Activated naive CD4-positive, alpha-beta T cell treated with anti-CD3 and anti-CD28 coated beads, Interleukin-2, amount 50 U/mL, for 24 hours (primary cell): ENCODE measurements at regions not wholly inside any gene's neighbourhood (a gene's known extent, or its start where the extent isn't known, plus 50 kb on each side); places are given as distances from the start of the nearest gene placed in this dataset.
"Not testable (repeated sequence)": the region's sequence is repeated elsewhere in the genome, so short reads cannot be mapped to it uniquely, and the experiment has no call there.

ENCODE experiments used
- H3K27ac Mint-ChIP-seq: one replicate; pipeline ENCODE4 v1.8.0; 2021; ENCODE audit warnings: mild to moderate bottlenecking, mixed read lengths
- H3K27me3 Mint-ChIP-seq: one replicate; pipeline ENCODE4 v1.8.0; 2021; ENCODE audit warnings: mixed read lengths
- H3K36me3 Mint-ChIP-seq: one replicate; pipeline ENCODE4 v1.8.0; 2021; ENCODE audit warnings: mixed read lengths
- H3K4me1 Mint-ChIP-seq: one replicate; pipeline ENCODE4 v1.8.0; 2021; ENCODE audit warnings: mixed read lengths
- H3K4me3 Mint-ChIP-seq: one replicate; pipeline ENCODE4 v1.8.0; 2021; ENCODE audit warnings: mild to moderate bottlenecking, mixed read lengths
- H3K9me3 Mint-ChIP-seq: one replicate; pipeline ENCODE4 v1.8.0; 2021; ENCODE audit warnings: mixed read lengths

DNA sequence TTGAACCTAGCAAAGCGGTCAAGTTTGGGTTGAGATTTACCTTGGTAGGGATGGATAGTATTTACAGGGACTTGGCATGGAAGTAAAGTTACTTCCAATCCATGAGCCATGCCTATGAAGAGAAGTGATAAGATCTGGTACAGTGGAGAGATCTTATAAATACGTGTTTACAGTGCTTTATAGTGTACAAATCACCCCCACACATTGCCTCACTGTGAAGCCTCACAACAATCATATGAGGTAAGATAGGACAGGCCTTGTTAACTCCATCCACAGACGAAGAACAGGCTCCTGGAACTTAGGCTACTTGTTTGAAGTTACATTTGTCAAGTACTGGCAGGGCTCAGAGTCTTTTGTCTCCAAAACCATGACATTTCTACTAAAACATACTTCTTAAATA, 159.8 kb downstream of the PLPPR4 start:
- H3K9me3 Mint-ChIP-seq, result no peaks in the 10 kb centered on the region
- no peaks in the 10 kb centered on the region for H3K27me3 Mint-ChIP-seq
- no peak overlapping the region for H3K4me3 Mint-ChIP-seq
- H3K27ac Mint-ChIP-seq, result no peak overlapping the region
- no peaks in the 10 kb centered on the region for H3K36me3 Mint-ChIP-seq
- H3K4me1 Mint-ChIP-seq, result no peaks in the 10 kb centered on the region

DNA sequence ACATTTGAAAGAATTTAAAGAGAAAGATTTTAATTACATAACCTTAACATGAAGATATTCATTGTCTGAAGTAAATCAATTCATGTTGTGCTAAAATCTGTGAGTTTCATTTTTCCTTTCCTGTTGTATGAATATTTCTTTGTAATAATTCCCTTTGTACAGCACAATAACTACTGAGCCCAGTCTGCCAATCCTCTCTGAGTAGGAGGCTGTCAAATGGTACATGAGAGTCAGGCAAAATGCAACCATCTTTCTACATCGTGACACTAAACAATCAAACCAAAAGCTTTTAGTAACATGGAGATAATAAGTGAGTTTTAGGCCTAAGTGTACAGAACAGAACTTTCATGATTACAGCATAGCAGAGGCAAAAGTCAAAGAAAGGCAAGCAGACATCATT, 165.5 kb downstream of the PLPPR4 start:
- Mint-ChIP-seq H3K4me3 (no peak overlapping the region), H3K4me1 (no peaks in the 10 kb centered on the region), H3K36me3 (no peaks in the 10 kb centered on the region), H3K27me3 (peaks cover 1% of the 10 kb centered on the region), H3K27ac (no peak overlapping the region), H3K9me3 (no peaks in the 10 kb centered on the region)

DNA sequence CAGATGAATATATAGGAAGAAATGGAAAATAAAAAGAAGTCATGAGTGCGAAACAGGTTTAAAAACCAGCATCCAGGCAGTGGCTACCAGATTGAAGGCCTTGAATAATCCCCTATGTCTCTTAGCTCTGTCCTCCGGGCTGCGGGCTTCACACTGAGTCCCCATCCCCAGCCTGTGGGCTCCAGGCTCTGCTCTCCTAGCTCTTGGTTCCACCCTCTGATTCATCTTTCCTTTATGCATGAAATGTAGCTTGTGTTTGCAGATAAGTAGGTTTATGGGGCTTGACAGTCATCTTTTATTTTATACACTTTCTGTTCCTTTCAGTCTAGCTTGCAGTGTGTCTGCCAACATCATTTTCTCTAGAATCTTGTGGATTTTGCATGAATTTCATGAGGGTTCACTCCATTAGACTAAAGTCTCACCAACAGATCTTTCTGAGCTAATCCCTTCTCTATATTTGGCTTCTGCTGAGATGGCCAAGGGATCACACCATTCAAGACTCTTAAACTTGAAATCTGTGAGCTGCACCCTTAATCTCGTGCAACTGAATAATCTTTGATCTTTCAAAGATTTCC, 174.5 kb downstream of the PLPPR4 start:
- H3K36me3 Mint-ChIP-seq, result no peaks in the 10 kb centered on the region
- no peaks in the 10 kb centered on the region for H3K27me3 Mint-ChIP-seq
- no peaks in the 10 kb centered on the region for H3K9me3 Mint-ChIP-seq
- no peak overlapping the region for H3K27ac Mint-ChIP-seq
- H3K4me3 Mint-ChIP-seq, result no peak overlapping the region
- peaks cover 7% of the 10 kb centered on the region for H3K4me1 Mint-ChIP-seq

DNA sequence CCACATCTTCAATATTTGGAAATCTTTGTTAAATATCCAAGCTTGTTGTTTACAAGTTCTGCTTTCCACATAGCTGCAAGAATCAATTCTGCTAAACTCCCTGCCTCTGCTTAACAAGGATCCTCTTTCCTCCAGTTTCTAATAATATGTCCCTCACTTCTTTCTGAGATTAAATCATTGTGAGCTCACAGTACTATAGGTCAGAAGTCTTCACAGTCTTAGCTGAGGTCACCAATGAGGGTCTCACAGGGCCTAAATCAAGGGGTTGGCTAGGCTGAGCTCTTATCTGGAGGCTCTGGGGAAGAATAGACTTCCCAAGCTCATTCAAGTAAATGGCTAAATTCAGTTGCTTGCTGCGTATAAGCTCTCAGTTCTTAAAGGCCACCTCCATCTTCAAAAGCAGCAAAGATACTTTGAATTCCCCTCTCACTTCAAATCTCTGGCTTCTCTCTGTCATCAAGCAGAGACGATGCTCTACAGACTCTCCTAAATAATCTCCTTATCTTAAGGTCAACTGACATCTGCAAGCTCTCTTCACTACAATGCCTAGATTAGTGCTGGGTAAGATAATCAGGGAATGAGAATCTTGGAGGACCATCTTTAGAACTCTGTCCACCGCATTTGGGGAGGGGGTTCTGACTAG, 175.3 kb downstream of the PLPPR4 start:
- Mint-ChIP-seq H3K27me3 (no peaks in the 10 kb centered on the region), H3K4me1 (peaks cover 7% of the 10 kb centered on the region), H3K9me3 (no peaks in the 10 kb centered on the region), H3K36me3 (no peaks in the 10 kb centered on the region), H3K27ac (no peak overlapping the region), H3K4me3 (no peak overlapping the region)

DNA sequence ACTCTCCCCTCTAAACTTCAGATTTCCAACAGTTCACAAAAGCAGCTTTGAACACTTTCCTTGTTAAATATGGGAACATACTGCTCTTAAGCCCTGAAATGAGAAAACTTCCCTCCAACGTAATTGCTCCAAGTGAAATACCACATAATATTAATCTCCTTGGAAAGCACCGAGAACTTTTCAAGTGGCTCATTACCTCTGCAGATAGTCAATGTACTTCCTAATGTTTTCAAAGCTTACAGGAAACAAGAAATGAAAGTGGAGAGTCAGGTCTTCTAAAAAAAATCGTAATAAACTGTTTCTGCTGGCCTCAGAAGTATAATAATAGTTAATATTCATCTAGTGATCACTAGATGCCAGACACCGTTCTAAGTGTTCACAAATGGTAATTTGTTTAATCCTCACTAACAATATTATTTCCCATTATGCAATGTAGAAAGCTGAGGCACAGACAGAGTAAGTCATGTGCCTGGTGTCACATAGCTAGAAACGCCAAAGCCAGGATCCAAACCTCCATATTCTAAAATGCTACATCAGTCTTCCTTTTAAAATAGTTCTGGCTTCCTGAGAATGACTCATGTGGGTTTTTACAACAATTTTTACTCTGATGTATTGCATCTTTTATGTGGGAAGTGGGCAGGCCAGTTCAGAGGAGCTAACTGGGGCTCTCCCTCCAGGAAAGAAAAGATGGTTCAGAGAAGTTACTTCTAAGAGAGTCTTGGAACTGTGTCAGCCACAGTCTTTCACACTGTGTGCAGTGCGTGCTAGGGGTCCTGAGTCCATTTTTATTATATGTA, 177.2 kb downstream of the PLPPR4 start:
- H3K9me3 Mint-ChIP-seq, result no peaks in the 10 kb centered on the region
- H3K27me3 Mint-ChIP-seq, result no peaks in the 10 kb centered on the region
- no peak overlapping the region for H3K27ac Mint-ChIP-seq
- no peaks in the 10 kb centered on the region for H3K36me3 Mint-ChIP-seq
- no peak overlapping the region for H3K4me3 Mint-ChIP-seq
- peaks cover 7% of the 10 kb centered on the region for H3K4me1 Mint-ChIP-seq

DNA sequence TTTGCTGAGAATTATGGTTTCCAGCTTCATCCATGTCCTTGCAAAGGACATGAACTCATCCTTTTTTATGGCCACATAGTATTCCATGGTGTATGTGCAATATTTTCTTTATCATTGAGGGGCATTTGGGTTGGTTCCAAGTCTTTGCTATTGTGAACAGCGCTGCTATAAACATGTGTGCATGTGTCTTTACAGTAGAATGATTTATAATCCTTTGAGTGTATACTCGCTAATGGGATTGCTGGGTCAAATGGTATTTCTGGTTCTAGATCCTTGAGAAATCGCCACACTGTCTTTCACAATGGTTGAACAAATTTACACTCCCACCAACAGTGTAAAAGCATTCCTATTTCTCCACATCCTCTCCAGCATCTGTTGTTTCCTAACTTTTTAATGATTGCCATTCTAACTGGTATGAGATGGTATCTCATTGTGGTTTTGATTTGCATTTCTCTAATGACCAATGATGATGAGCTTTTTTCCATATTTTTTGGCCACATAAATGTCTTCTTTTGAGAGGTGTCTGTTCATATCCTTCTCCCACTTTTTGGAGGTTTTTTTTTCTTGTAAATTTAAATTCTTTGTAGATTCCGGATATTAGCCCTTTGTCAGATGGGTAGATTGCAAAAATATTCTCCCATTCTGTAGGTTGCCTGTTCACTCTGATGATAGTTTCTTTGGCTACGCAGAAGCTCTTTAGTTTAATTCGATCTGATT, 180.1 kb downstream of the PLPPR4 start:
- not testable (repeated sequence) for H3K4me1 Mint-ChIP-seq, H3K36me3 Mint-ChIP-seq, H3K27me3 Mint-ChIP-seq, H3K9me3 Mint-ChIP-seq, H3K4me3 Mint-ChIP-seq, H3K27ac Mint-ChIP-seq

DNA sequence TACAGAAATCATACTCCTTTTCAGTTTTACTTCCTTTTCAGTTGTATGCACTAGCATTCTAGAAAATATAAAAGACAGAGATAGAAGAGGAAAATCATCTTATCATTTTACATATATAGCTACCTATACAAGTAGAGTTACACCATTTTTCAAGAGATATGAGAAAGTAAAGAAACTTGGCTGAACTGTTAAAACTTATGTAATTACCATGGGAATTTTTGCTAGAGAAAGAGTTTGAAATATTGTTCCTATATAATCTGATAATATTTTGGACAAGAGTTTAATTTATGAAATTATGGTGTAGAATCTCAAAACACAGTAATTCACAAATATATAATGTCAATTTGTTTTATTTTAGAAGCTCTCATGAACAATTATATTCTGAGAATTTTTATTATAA, 180.8 kb downstream of the PLPPR4 start:
- no peak overlapping the region for H3K27ac Mint-ChIP-seq
- no peaks in the 10 kb centered on the region for H3K36me3 Mint-ChIP-seq
- H3K4me3 Mint-ChIP-seq, result no peak overlapping the region
- H3K9me3 Mint-ChIP-seq, result peaks cover 6% of the 10 kb centered on the region
- H3K27me3 Mint-ChIP-seq, result no peaks in the 10 kb centered on the region
- H3K4me1 Mint-ChIP-seq, result peaks cover 7% of the 10 kb centered on the region

DNA sequence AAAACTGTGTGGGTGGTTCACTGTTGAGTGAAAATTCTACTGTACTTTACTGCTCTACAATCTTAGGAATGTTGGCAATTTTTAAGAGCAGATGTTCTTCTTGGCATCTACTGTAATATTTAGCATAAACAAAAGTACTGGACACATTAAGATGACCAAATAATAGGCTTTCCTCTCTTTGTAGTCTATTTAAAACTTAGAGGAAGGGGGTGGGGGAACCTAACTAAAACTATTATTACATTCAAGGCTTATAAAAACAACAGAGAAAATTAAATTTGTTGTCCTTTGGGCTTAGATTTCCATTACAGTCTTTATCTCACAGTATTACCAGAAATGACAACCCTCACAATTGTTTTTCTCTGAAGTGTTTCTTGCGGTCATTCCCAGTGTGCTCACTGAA, 181.2 kb downstream of the PLPPR4 start:
- Mint-ChIP-seq H3K36me3 (no peaks in the 10 kb centered on the region), H3K4me1 (peaks cover 7% of the 10 kb centered on the region), H3K27ac (no peak overlapping the region), H3K27me3 (no peaks in the 10 kb centered on the region), H3K4me3 (no peak overlapping the region), H3K9me3 (peaks cover 6% of the 10 kb centered on the region)

DNA sequence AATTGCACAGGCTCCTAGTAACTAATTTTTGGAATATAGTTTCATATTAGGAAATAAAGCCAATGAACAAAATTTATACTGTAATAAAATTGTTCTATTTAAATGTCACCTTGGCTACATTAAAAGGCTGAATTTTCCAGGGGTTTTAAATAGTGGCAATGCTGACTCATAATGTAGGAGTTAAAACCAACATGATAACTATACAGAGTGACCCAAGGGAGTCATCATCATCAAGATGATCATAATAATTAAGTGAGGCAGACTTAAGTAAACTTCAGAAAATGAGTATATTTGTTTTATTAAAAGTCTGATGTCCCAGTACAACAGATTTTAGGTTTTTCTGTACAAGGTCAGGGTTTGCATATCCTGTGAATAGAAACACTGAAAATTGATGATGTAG, 183.4 kb downstream of the PLPPR4 start:
- H3K27ac Mint-ChIP-seq, result no peak overlapping the region
- no peaks in the 10 kb centered on the region for H3K36me3 Mint-ChIP-seq
- no peak overlapping the region for H3K4me3 Mint-ChIP-seq
- peaks cover 6% of the 10 kb centered on the region for H3K9me3 Mint-ChIP-seq
- peaks cover 1% of the 10 kb centered on the region for H3K27me3 Mint-ChIP-seq
- no peaks in the 10 kb centered on the region for H3K4me1 Mint-ChIP-seq

DNA sequence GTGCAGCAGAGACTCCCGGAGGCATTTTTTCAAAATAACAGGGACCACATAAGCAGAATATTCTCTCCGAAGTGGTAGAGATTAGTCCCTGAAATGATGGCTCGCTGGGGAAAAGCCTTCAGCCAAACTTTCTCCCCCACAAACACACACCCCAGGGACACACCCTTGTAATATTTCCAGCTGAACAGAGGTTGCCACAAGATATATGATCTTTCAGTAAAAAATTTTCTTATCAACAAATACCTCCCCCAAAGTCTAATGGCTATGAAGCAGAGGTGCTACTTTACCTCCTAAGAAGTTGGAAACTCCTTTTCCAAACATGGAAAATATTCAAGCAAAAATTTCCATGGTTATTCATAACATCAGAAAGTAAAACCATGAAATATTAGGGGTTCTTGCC, 190.2 kb upstream of the PALMD start:
- Mint-ChIP-seq H3K4me3 (no peak overlapping the region), H3K27me3 (peaks cover 6% of the 10 kb centered on the region), H3K4me1 (no peaks in the 10 kb centered on the region), H3K9me3 (no peaks in the 10 kb centered on the region), H3K27ac (peak overlapping the region; percentile 55), H3K36me3 (no peaks in the 10 kb centered on the region)

DNA sequence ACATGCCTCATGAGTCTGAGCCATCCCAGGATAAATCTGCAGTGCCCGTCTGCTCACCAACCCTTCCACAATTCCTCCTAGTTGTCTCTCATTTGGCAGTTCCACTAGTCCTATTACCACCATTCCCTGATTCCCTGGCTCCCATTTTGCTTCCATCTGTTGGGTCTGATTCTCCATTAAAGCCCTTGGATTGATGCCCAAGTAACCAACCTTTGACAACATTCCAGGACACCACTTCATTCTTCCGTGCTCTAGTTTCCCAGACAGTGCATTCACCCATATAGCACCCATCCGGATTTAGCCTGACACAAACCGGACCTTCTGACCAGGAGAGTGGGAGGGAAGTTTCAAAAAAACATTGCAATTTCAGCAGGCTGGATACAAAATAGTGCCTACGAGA, 189.4 kb upstream of the PALMD start:
- Mint-ChIP-seq H3K27ac (no peak overlapping the region), H3K4me3 (no peak overlapping the region), H3K27me3 (peaks cover 6% of the 10 kb centered on the region), H3K4me1 (no peaks in the 10 kb centered on the region), H3K9me3 (no peaks in the 10 kb centered on the region), H3K36me3 (no peaks in the 10 kb centered on the region)

DNA sequence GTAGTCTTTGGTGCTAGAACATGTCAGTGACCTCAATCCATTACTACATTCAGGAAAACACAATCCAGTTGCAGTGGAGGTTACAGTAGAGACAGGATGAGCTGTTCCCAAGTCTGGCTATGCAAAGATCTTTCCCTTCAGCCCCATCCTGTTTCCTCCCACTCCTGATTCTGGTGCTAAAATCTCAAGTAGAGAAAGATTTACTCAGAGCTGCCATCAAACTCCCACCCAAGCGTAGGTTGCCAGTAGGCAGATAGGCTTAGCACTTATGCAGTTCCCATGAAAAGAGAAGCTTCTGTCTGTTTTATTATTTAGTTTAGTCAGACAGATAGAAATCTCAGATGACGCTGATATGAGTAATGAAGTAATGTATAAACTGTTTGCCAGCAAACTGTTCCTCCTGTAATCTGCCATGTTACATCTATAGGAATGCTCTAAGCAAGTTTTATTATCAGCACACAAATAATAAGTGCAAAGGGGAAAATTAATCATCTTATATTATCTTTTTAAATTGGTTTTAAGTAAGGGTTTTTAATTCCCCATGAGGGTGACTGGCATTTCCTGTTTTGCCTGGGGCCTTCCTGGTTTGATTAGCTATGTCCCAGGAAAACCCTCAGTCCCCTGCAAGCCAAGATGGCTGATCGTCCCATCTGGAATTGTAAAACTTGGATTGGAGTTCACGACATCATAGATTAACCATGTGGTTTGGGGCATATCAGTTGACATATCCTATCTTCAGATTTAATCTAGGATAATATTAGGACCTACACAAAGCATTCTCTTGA, 188.3 kb upstream of the PALMD start:
- H3K36me3 Mint-ChIP-seq, result no peaks in the 10 kb centered on the region
- no peak overlapping the region for H3K4me3 Mint-ChIP-seq
- H3K4me1 Mint-ChIP-seq, result no peaks in the 10 kb centered on the region
- H3K27ac Mint-ChIP-seq, result no peak overlapping the region
- peaks cover 6% of the 10 kb centered on the region for H3K27me3 Mint-ChIP-seq
- H3K9me3 Mint-ChIP-seq, result no peaks in the 10 kb centered on the region

DNA sequence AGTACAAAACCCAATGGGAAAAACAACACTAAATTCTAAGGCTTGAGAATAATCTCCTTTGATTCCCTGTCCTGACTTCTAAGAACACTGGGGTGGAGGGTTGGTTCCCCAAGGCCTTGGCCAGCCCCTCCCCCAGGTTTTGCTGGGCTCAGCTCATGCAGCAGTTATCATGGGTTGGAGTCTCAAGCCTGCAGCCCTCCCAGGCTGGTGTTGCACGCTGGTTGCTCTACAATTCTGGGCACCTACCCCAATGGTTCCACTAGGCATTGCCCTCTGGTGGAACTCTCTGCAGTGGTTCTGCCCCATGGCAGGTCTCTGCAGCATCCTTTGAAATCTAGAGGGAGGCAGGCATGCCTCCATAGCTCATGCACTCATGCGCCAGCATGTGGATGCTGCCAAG, 184.4 kb upstream of the PALMD start:
- Mint-ChIP-seq H3K4me3 (no peak overlapping the region), H3K27ac (no peak overlapping the region)

DNA sequence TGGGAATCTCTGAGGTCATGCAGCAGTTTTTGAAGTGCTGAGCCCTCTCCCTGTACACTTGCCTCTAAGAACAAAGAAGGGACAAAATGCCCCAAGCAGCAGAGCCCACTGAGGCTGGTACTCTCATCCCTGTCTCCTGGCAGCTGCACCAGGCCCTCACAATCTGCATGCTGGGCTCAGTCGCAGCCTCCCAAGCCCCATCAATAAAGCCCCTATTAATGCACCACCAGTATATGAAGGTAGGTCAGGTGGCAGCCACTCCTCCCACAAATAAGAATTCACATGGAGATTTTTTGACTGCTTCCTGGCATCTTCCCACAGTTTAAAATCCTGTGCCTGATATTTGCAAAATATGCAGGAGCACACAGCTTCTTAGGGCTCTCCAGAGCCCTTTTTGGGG, 181.2 kb upstream of the PALMD start:
- Mint-ChIP-seq H3K27ac (no peak overlapping the region), H3K27me3 (no peaks in the 10 kb centered on the region), H3K4me3 (no peak overlapping the region), H3K4me1 (no peaks in the 10 kb centered on the region), H3K9me3 (no peaks in the 10 kb centered on the region), H3K36me3 (no peaks in the 10 kb centered on the region)

More for the DNA sequence above, 184.4 kb upstream of the PALMD start:
- H3K4me1 Mint-ChIP-seq, result no peaks in the 10 kb centered on the region
- H3K27me3 Mint-ChIP-seq, result peaks cover 5% of the 10 kb centered on the region
- H3K36me3 Mint-ChIP-seq, result no peaks in the 10 kb centered on the region
- H3K9me3 Mint-ChIP-seq, result no peaks in the 10 kb centered on the region

DNA sequence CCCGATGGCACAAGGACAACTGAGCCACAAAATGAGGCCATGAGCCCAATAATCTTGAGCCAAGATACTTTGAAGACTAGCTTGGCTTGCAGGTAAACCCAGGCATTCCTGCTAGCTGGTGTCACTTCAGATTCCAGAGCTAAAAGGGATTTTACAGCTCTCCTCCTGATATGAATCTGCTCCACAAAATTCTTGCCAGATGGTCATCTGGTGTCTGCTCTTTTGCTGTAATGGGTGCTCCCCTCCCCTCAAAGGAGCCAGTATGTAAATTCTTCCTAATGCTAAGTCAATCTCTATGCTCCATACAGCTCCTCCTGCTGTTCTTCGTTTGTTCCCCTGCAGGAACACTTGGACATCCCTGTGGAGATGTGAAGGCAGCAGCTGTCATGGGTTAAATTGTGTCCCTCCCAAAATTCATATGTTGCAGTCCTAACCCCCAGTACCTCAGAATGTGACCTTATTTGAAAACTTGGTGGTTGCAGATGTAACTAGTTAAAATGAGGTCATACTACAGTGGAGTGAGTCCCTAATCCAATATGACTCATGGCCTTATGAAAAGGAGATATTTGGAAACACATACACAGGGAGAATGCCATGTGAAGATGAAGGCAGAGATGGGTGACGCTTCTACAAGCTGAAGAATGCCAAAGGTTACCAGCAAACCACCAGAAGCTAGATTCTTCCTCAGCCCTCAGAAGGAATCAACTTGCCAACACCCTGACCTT, 180.6 kb upstream of the PALMD start:
- Mint-ChIP-seq H3K27ac (no peak overlapping the region), H3K27me3 (no peaks in the 10 kb centered on the region), H3K36me3 (no peaks in the 10 kb centered on the region), H3K9me3 (no peaks in the 10 kb centered on the region), H3K4me1 (no peaks in the 10 kb centered on the region), H3K4me3 (no peak overlapping the region)
